A673 (cell line): ENCODE measurements at regions not wholly inside any gene's neighbourhood (a gene's known extent, or its start where the extent isn't known, plus 50 kb on each side); places are given as distances from the start of the nearest gene placed in this dataset.

ENCODE experiments used
- BruUV-seq: library from RNA; stranded (reverse); fragments of 400-500 nt; replicated peaks from 2 replicates; lab custom pipeline; 2021; lab: Mats Ljungman, UMichigan
- CTCF ChIA-PET: fragments of 300-600 bp; sonication (Branson Sonifier 250); formaldehyde crosslinking; loops from one replicate; lab custom pipeline; 2022; ENCODE audit warnings: antibody characterized with exemption; lab: Charles Lee
- POLR2A ChIA-PET: fragments of 300-600 bp; sonication (Branson Sonifier 250); formaldehyde crosslinking; loops from one replicate; lab custom pipeline; 2022; ENCODE audit warnings: antibody characterized with exemption; ENCODE audit not compliant: low non-redundant PET; lab: Charles Lee
- DNase-seq: peaks from one replicate; pipeline ENCODE4 v3.0.0-alpha.2; 2015; ENCODE audit warnings: low spot score
- H3K27ac ChIP-seq: fragments of 200-600 bp; sonication (generic); 2 replicates; pipeline ENCODE4 v1.5.1; 2016; ENCODE audit warnings: mixed run types, low read depth, mild to moderate bottlenecking, mixed read lengths, antibody characterized with exemption, low read length; ENCODE audit not compliant: poor library complexity, severe bottlenecking
- H3K27me3 ChIP-seq: fragments of 200-600 bp; sonication (generic); replicated peaks from 2 replicates; pipeline ENCODE4 v1.6.1; 2017; ENCODE audit warnings: mixed run types, low read depth, mild to moderate bottlenecking, mixed read lengths, antibody characterized with exemption, low read length; ENCODE audit not compliant: insufficient read depth, poor library complexity
- H3K36me3 ChIP-seq: fragments of 200-600 bp; sonication (generic); 2 replicates; pipeline ENCODE4 v1.6.1; 2016; ENCODE audit warnings: mixed run types, mild to moderate bottlenecking, mixed read lengths, antibody characterized with exemption, low read length; ENCODE audit not compliant: insufficient read depth, poor library complexity, severe bottlenecking
- H3K4me1 ChIP-seq: fragments of 200-600 bp; sonication (generic); 2 replicates; pipeline ENCODE4 v1.6.1; 2017; ENCODE audit warnings: mixed run types, mild to moderate bottlenecking, mixed read lengths, antibody characterized with exemption, low read length; ENCODE audit not compliant: insufficient read depth, poor library complexity, severe bottlenecking
- H3K4me3 ChIP-seq: fragments of 200-600 bp; sonication (generic); 2 replicates; pipeline ENCODE4 v1.5.1; 2016; ENCODE audit warnings: low read depth, mixed run types, mild to moderate bottlenecking, mixed read lengths, low read length; ENCODE audit not compliant: poor library complexity, severe bottlenecking
- H3K9me3 ChIP-seq: fragments of 200-600 bp; sonication (generic); 2 replicates; pipeline ENCODE4 v1.6.1; 2016; ENCODE audit warnings: mixed run types, low read depth, mild to moderate bottlenecking, mixed read lengths, antibody characterized with exemption, low read length; ENCODE audit not compliant: poor library complexity, severe bottlenecking
- CTCF ChIP-seq: fragments of 300-800, 200-600 bp; sonication (generic); conservative IDR thresholded peaks from 2 replicates; pipeline ENCODE4 v1.5.1; 2017; ENCODE audit warnings: low read depth, mild to moderate bottlenecking, antibody characterized with exemption, low read length, moderate library complexity, mixed read lengths
- EZH2 ChIP-seq: fragments of 200-600 bp; sonication (generic); IDR thresholded peaks from 2 replicates; pipeline ENCODE4 v1.6.1; 2017; ENCODE audit warnings: borderline replicate concordance, low read depth, mild to moderate bottlenecking, mixed read lengths, antibody characterized with exemption, low read length; ENCODE audit not compliant: poor library complexity, severe bottlenecking
- intact Hi-C: fragments of 100-400 bp; cut with micrococcal nuclease; formaldehyde crosslinking; loops from one replicate; pipeline ENCODE4 v1.10.0; 2022; ENCODE audit not compliant: unreplicated experiment

- no peaks in the 10 kb centered on the region for H3K36me3 ChIP-seq
- CTCF ChIA-PET = no interaction called here
- H3K9me3 ChIP-seq = peaks cover 3% of the 10 kb centered on the region
- peaks cover 10% of the 10 kb centered on the region for H3K4me1 ChIP-seq
- no peak overlapping the region for H3K4me3 ChIP-seq
- TF ChIP-seq CTCF (no peak), EZH2 (no peak)
- POLR2A ChIA-PET = no interaction called here
- H3K27ac ChIP-seq = peak overlapping the region; percentile 71
- DNase-seq = peak; percentile 5
- H3K27me3 ChIP-seq = no peaks in the 10 kb centered on the region
- no TSS peak for BruUV-seq
- intact Hi-C loops = no loop called here
Observed at GRCh38 chrX:10971759-10972158, 139.4 kb upstream of the HCCS start.

- Histone ChIP-seq H3K27me3 (no peaks in the 10 kb centered on the region), H3K4me1 (peaks cover 10% of the 10 kb centered on the region), H3K9me3 (peaks cover 3% of the 10 kb centered on the region), H3K4me3 (no peak overlapping the region), H3K36me3 (no peaks in the 10 kb centered on the region), H3K27ac (no peak overlapping the region)
- BruUV-seq = no TSS peak
- CTCF ChIA-PET = no interaction called here
- DNase-seq = no peak
- TF ChIP-seq EZH2 (no peak), CTCF (no peak)
- intact Hi-C loops = no loop called here
- POLR2A ChIA-PET = no interaction called here
Observed at GRCh38 chrX:10972706-10973105, 138.4 kb upstream of the HCCS start.

GRCh38 chrX:10974920-10975319, 136.2 kb upstream of the HCCS start:
- no TSS peak for BruUV-seq
- Histone ChIP-seq H3K27ac (no peak overlapping the region), H3K27me3 (no peaks in the 10 kb centered on the region), H3K4me1 (peaks cover 10% of the 10 kb centered on the region), H3K36me3 (no peaks in the 10 kb centered on the region), H3K9me3 (no peaks in the 10 kb centered on the region), H3K4me3 (no peak overlapping the region)
- ChIA-PET POLR2A (no interaction called here), CTCF (no interaction called here)
- DNase-seq = no peak
- intact Hi-C loops = no loop called here
- TF ChIP-seq CTCF (no peak), EZH2 (no peak)
